ENCODE measurements at regions not wholly inside any gene's neighbourhood (a gene's known extent, or its start where the extent isn't known, plus 50 kb on each side); places are given as distances from the start of the nearest gene placed in this dataset.
A peak's percentile ranks its signal among the peaks of the same experiment; 100 is the strongest.

GRCh38 chr3:23750573-23751210, 55.1 kb upstream of the UBE2E1 start:
- TF ChIP-seq POLR2AphosphoS5 (IDR thresholded peaks at IDR 0.05; ENCODE audit: low read depth), result no peak
- no peak for TF ChIP-seq CTCF (IDR thresholded peaks at IDR 0.05; ENCODE audit: insufficient read depth, low read length)
- TF ChIP-seq SPI1 (IDR thresholded peaks at IDR 0.05; ENCODE audit: borderline replicate concordance, low read depth), result no peak
- no peak for TF ChIP-seq REST (IDR thresholded peaks at IDR 0.05; ENCODE audit: insufficient replicate concordance, low read depth)
- no peak for TF ChIP-seq GABPA (IDR thresholded peaks at IDR 0.05; ENCODE audit: low read depth)
- peak in 1 of 2 experiments; percentile 45 for DNase-seq (ENCODE audit: low read depth in 1 of 2, low spot score in 1 of 2)
- H3K27me3 ChIP-seq (ENCODE audit: insufficient read depth, poor library complexity, severe bottlenecking), result no peaks in the 10 kb centered on the region
- H3K27ac ChIP-seq (replicated peaks), result no peak overlapping the region
- no peak overlapping the region for H3K4me3 ChIP-seq (replicated peaks; ENCODE audit: insufficient read depth, low read length)

GRCh38 chr3:23751212-23751723, 54.5 kb upstream of the UBE2E1 start:
- Histone ChIP-seq H3K4me3 (replicated peaks; ENCODE audit: insufficient read depth, low read length) (no peak overlapping the region), H3K27ac (replicated peaks) (no peak overlapping the region), H3K27me3 (ENCODE audit: insufficient read depth, poor library complexity, severe bottlenecking) (no peaks in the 10 kb centered on the region)
- no peak for DNase-seq (ENCODE audit: low read depth in 1 of 2, low spot score in 1 of 2)
- no peak for TF ChIP-seq REST (IDR thresholded peaks at IDR 0.05; ENCODE audit: insufficient replicate concordance, low read depth)
- TF ChIP-seq SPI1 (IDR thresholded peaks at IDR 0.05; ENCODE audit: borderline replicate concordance, low read depth), result no peak
- no peak for TF ChIP-seq GABPA (IDR thresholded peaks at IDR 0.05; ENCODE audit: low read depth)
- no peak for TF ChIP-seq POLR2AphosphoS5 (IDR thresholded peaks at IDR 0.05; ENCODE audit: low read depth)
- no peak for TF ChIP-seq CTCF (IDR thresholded peaks at IDR 0.05; ENCODE audit: insufficient read depth, low read length)

GRCh38 chr3:23752126-23752525, 53.6 kb upstream of the UBE2E1 start:
- Histone ChIP-seq H3K4me3 (replicated peaks; ENCODE audit: insufficient read depth, low read length) (no peak overlapping the region), H3K27me3 (ENCODE audit: insufficient read depth, poor library complexity, severe bottlenecking) (no peaks in the 10 kb centered on the region), H3K27ac (replicated peaks) (no peak overlapping the region)
- DNase-seq (ENCODE audit: low read depth in 1 of 2, low spot score in 1 of 2), result no peak
- TF ChIP-seq GABPA (IDR thresholded peaks at IDR 0.05; ENCODE audit: low read depth), result no peak
- no peak for TF ChIP-seq REST (IDR thresholded peaks at IDR 0.05; ENCODE audit: insufficient replicate concordance, low read depth)
- TF ChIP-seq CTCF (IDR thresholded peaks at IDR 0.05; ENCODE audit: insufficient read depth, low read length), result no peak
- TF ChIP-seq POLR2AphosphoS5 (IDR thresholded peaks at IDR 0.05; ENCODE audit: low read depth), result no peak
- no peak for TF ChIP-seq SPI1 (IDR thresholded peaks at IDR 0.05; ENCODE audit: borderline replicate concordance, low read depth)
